Mesendoderm (in vitro differentiated cells): ENCODE measurements at regions not wholly inside any gene's neighbourhood (a gene's known extent, or its start where the extent isn't known, plus 50 kb on each side); places are given as distances from the start of the nearest gene placed in this dataset.

Experiments
- DNase-seq: peaks from one replicate; pipeline ENCODE4 v3.0.0; 2013
- H2AK5ac ChIP-seq: 2 replicates; pipeline ENCODE4 v1.6.1; 2013; ENCODE audit warnings: low read length, inconsistent platforms
- H2BK120ac ChIP-seq: 2 replicates; pipeline ENCODE4 v1.6.1; 2013; ENCODE audit warnings: low read depth, mild to moderate bottlenecking, low read length, moderate library complexity, mixed read lengths
- H2BK15ac ChIP-seq: replicated peaks from 2 replicates; pipeline ENCODE4 v1.6.1; 2013; ENCODE audit warnings: low read depth, mild to moderate bottlenecking, moderate library complexity
- H2BK5ac ChIP-seq: 2 replicates; pipeline ENCODE4 v1.6.1; 2013; ENCODE audit warnings: low read length, inconsistent platforms
- H3K18ac ChIP-seq: 2 replicates; pipeline ENCODE4 v1.6.1; 2013; ENCODE audit warnings: mild to moderate bottlenecking, low read length, mixed read lengths
- H3K23ac ChIP-seq: one replicate; pipeline ENCODE4 v1.6.1; 2013; ENCODE audit warnings: low read length
- H3K27ac ChIP-seq: 2 replicates; pipeline ENCODE4 v1.5.1; 2013; ENCODE audit warnings: low read depth, mild to moderate bottlenecking, inconsistent platforms, low read length, moderate library complexity
- H3K27me3 ChIP-seq: 2 replicates; pipeline ENCODE4 v1.6.1; 2013; ENCODE audit warnings: low read length, control low read depth, mild to moderate bottlenecking, inconsistent platforms; ENCODE audit not compliant: insufficient read depth, poor library complexity
- H3K36me3 ChIP-seq: 2 replicates; pipeline ENCODE4 v1.6.1; 2013; ENCODE audit warnings: low read length, inconsistent platforms; ENCODE audit not compliant: control insufficient read depth, insufficient read depth
- H3K4ac ChIP-seq: one replicate; pipeline ENCODE4 v1.6.1; 2013; ENCODE audit warnings: low read depth, mild to moderate bottlenecking, low read length, moderate library complexity
- H3K4me1 ChIP-seq: 2 replicates; pipeline ENCODE4 v1.6.1; 2013; ENCODE audit warnings: low read depth, low read length, inconsistent platforms; ENCODE audit not compliant: control insufficient read depth
- H3K4me2 ChIP-seq: 2 replicates; pipeline ENCODE4 v1.6.1; 2013; ENCODE audit warnings: low read length
- H3K4me3 ChIP-seq: 2 replicates; pipeline ENCODE4 v1.5.1; 2013; ENCODE audit warnings: mild to moderate bottlenecking, low read length
- H3K56ac ChIP-seq: one replicate; pipeline ENCODE4 v1.6.1; 2013; ENCODE audit warnings: low read length
- H3K79me1 ChIP-seq: 2 replicates; pipeline ENCODE4 v1.6.1; 2013; ENCODE audit warnings: low read length, inconsistent platforms
- H3K79me2 ChIP-seq: 2 replicates; pipeline ENCODE4 v1.6.1; 2013; ENCODE audit warnings: mild to moderate bottlenecking, low read length; ENCODE audit not compliant: control insufficient read depth, insufficient read depth
- H3K9ac ChIP-seq: 2 replicates; pipeline ENCODE4 v1.6.1; 2013; ENCODE audit warnings: low read length, inconsistent platforms
- H4K5ac ChIP-seq: one replicate; pipeline ENCODE4 v1.6.1; 2013; ENCODE audit warnings: low read length
- H4K8ac ChIP-seq: one replicate; pipeline ENCODE4 v1.6.1; 2013; ENCODE audit warnings: low read depth, mild to moderate bottlenecking, control low read depth, low read length, moderate library complexity
- WGBS: extraction: QIAGEN DNeasy Blood & Tissue Kit; methylation state at CpG from one replicate; pipeline ENCODE4 v1.1.7; 2013; ENCODE audit warnings: low lambda C conversion rate, missing lambda C conversion rate; ENCODE audit not compliant: insufficient coverage; ENCODE audit errors: extremely low coverage; 5-methylcytosine and 5-hydroxymethylcytosine counted together

- Histone ChIP-seq H3K27me3 (no peaks in the 10 kb centered on the region), H2BK15ac (no peak overlapping the region), H2AK5ac (no peak overlapping the region), H3K27ac (no peak overlapping the region), H4K8ac (no peak overlapping the region), H3K56ac (no peak overlapping the region), H3K9ac (no peak overlapping the region), H3K4me3 (no peak overlapping the region), H3K4me1 (no peaks in the 10 kb centered on the region), H3K79me1 (no peaks in the 10 kb centered on the region), H2BK120ac (no peak overlapping the region), H3K23ac (no peak overlapping the region), H3K18ac (no peak overlapping the region), H3K36me3 (no peaks in the 10 kb centered on the region), H2BK5ac (no peak overlapping the region), H3K79me2 (no peaks in the 10 kb centered on the region), H3K4me2 (no peak overlapping the region), H4K5ac (no peak overlapping the region), H3K4ac (no peak overlapping the region)
- no CpG with 5 or more reads among the region's 10 CpGs for WGBS
- DNase-seq = no peak
Measured at GRCh38 chr10:33777223-33777622, 442.8 kb upstream of the NRP1 start.

- no peak overlapping the region for H3K56ac ChIP-seq
- no peak for DNase-seq
- no peak overlapping the region for H3K27ac ChIP-seq
- no peak overlapping the region for H2BK15ac ChIP-seq
- no peaks in the 10 kb centered on the region for H3K79me2 ChIP-seq
- H3K79me1 ChIP-seq = no peaks in the 10 kb centered on the region
- H3K36me3 ChIP-seq = no peaks in the 10 kb centered on the region
- H4K8ac ChIP-seq = no peak overlapping the region
- H3K23ac ChIP-seq = no peak overlapping the region
- H4K5ac ChIP-seq = no peak overlapping the region
- no peak overlapping the region for H2AK5ac ChIP-seq
- H3K27me3 ChIP-seq = no peaks in the 10 kb centered on the region
- H2BK120ac ChIP-seq = no peak overlapping the region
- H2BK5ac ChIP-seq = no peak overlapping the region
- no peak overlapping the region for H3K9ac ChIP-seq
- H3K4me1 ChIP-seq = no peaks in the 10 kb centered on the region
- no peak overlapping the region for H3K18ac ChIP-seq
- H3K4me3 ChIP-seq = no peak overlapping the region
- H3K4ac ChIP-seq = no peak overlapping the region
- no CpG with 5 or more reads among the region's 2 CpGs for WGBS
- no peak overlapping the region for H3K4me2 ChIP-seq
Measured at GRCh38 chr10:33776419-33777070, 442.1 kb upstream of the NRP1 start.

GRCh38 chr10:33774857-33775256, 440.4 kb upstream of the NRP1 start:
- no peak overlapping the region for H4K5ac ChIP-seq
- no peaks in the 10 kb centered on the region for H3K36me3 ChIP-seq
- no peak overlapping the region for H2BK15ac ChIP-seq
- no peak overlapping the region for H3K4me3 ChIP-seq
- no peak overlapping the region for H3K9ac ChIP-seq
- no peak overlapping the region for H3K18ac ChIP-seq
- no peak overlapping the region for H3K27ac ChIP-seq
- no peaks in the 10 kb centered on the region for H3K79me1 ChIP-seq
- H3K4ac ChIP-seq = no peak overlapping the region
- WGBS = no CpG with 5 or more reads among the region's 4 CpGs
- no peaks in the 10 kb centered on the region for H3K4me1 ChIP-seq
- no peak overlapping the region for H4K8ac ChIP-seq
- H3K79me2 ChIP-seq = no peaks in the 10 kb centered on the region
- no peak overlapping the region for H2BK120ac ChIP-seq
- H3K4me2 ChIP-seq = no peak overlapping the region
- H3K23ac ChIP-seq = no peak overlapping the region
- no peak overlapping the region for H2BK5ac ChIP-seq
- no peak overlapping the region for H2AK5ac ChIP-seq
- no peaks in the 10 kb centered on the region for H3K27me3 ChIP-seq
- H3K56ac ChIP-seq = no peak overlapping the region
- no peak for DNase-seq

- no peak for DNase-seq
- no peak overlapping the region for H2AK5ac ChIP-seq
- H3K27me3 ChIP-seq = no peaks in the 10 kb centered on the region
- H3K23ac ChIP-seq = no peak overlapping the region
- no peak overlapping the region for H3K4me3 ChIP-seq
- H2BK120ac ChIP-seq = no peak overlapping the region
- H3K36me3 ChIP-seq = no peaks in the 10 kb centered on the region
- H3K4me2 ChIP-seq = no peak overlapping the region
- H3K56ac ChIP-seq = no peak overlapping the region
- H3K79me2 ChIP-seq = no peaks in the 10 kb centered on the region
- H3K4ac ChIP-seq = no peak overlapping the region
- no peak overlapping the region for H4K8ac ChIP-seq
- no peaks in the 10 kb centered on the region for H3K4me1 ChIP-seq
- no CpG with 5 or more reads among the region's 21 CpGs for WGBS
- H3K9ac ChIP-seq = no peak overlapping the region
- no peak overlapping the region for H3K27ac ChIP-seq
- no peak overlapping the region for H3K18ac ChIP-seq
- no peak overlapping the region for H2BK5ac ChIP-seq
- H2BK15ac ChIP-seq = no peak overlapping the region
- no peak overlapping the region for H4K5ac ChIP-seq
- no peaks in the 10 kb centered on the region for H3K79me1 ChIP-seq
Measured at GRCh38 chr10:33773886-33774480, 439.5 kb upstream of the NRP1 start.

GRCh38 chr10:33773253-33773573, 438.7 kb upstream of the NRP1 start:
- Histone ChIP-seq H3K4me1 (no peaks in the 10 kb centered on the region), H2BK15ac (no peak overlapping the region), H3K4me2 (no peak overlapping the region), H3K56ac (no peak overlapping the region), H3K27ac (no peak overlapping the region), H2AK5ac (no peak overlapping the region), H3K4me3 (no peak overlapping the region), H3K4ac (no peak overlapping the region), H3K9ac (no peak overlapping the region), H3K18ac (no peak overlapping the region), H3K36me3 (no peaks in the 10 kb centered on the region), H2BK5ac (no peak overlapping the region), H3K79me1 (no peaks in the 10 kb centered on the region), H4K8ac (no peak overlapping the region), H2BK120ac (no peak overlapping the region), H3K27me3 (no peaks in the 10 kb centered on the region), H3K23ac (no peak overlapping the region), H3K79me2 (no peaks in the 10 kb centered on the region), H4K5ac (no peak overlapping the region)
- WGBS = no CpG with 5 or more reads among the region's 4 CpGs
- no peak for DNase-seq
